ENCODE measurements at regions not wholly inside any gene's neighbourhood (a gene's known extent, or its start where the extent isn't known, plus 50 kb on each side); places are given as distances from the start of the nearest gene placed in this dataset.

DNA sequence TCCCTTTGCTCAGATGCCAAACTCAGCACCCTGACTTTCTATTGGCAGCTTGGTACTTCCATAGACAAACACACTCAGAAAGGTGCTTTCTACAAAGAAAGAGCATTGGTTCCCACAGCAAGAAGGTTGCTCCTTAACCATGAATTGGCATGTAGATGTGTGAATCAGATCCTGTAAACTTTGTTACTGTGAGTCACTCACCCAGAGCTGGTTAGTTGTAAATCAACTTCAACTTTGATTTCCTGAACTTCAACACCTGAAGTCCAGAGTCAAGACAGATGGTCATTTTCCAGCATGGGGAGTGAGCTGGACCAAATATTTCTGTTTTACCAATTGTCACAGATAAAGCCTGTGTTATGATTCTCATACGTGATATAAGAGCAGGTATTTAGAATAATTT is 797.2 kb downstream of the TNS3 start:
- TF ChIP-seq, protein P1, sequence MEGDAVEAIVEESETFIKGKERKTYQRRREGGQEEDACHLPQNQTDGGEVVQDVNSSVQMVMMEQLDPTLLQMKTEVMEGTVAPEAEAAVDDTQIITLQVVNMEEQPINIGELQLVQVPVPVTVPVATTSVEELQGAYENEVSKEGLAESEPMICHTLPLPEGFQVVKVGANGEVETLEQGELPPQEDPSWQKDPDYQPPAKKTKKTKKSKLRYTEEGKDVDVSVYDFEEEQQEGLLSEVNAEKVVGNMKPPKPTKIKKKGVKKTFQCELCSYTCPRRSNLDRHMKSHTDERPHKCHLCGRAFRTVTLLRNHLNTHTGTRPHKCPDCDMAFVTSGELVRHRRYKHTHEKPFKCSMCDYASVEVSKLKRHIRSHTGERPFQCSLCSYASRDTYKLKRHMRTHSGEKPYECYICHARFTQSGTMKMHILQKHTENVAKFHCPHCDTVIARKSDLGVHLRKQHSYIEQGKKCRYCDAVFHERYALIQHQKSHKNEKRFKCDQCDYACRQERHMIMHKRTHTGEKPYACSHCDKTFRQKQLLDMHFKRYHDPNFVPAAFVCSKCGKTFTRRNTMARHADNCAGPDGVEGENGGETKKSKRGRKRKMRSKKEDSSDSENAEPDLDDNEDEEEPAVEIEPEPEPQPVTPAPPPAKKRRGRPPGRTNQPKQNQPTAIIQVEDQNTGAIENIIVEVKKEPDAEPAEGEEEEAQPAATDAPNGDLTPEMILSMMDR (IDR thresholded peaks at IDR 0.05): no peak
- no peak for TF ChIP-seq POLR2A (IDR thresholded peaks at IDR 0.05)

Data from heart left ventricle (tissue), 13 donors.